ENCODE measurements at regions not wholly inside any gene's neighbourhood (a gene's known extent, or its start where the extent isn't known, plus 50 kb on each side); places are given as distances from the start of the nearest gene placed in this dataset.

GRCh38 chr15:62878070-62878469 lies 164.5 kb upstream of the TPM1 start:
- DNase-seq, result no peak

GRCh38 chr15:62879770-62880169 lies 162.8 kb upstream of the TPM1 start:
- DNase-seq, result no peak

GRCh38 chr15:62880278-62880677 lies 162.3 kb upstream of the TPM1 start:
- DNase-seq, result no peak

- no peak for DNase-seq
Observed at GRCh38 chr15:62881056-62881455, 161.5 kb upstream of the TPM1 start.

- DNase-seq, result no peak
Observed at GRCh38 chr15:62883938-62884479, 158.5 kb upstream of the TPM1 start.

GRCh38 chr15:62886431-62887071 lies 156.0 kb upstream of the TPM1 start:
- no peak for DNase-seq

GRCh38 chr15:62887113-62887570 lies 155.4 kb upstream of the TPM1 start:
- DNase-seq, result peak in 1 of 2 experiments; percentile 4

GRCh38 chr15:62888623-62889022 lies 153.9 kb upstream of the TPM1 start:
- no peak for DNase-seq

GRCh38 chr15:62889141-62889661 lies 153.3 kb upstream of the TPM1 start:
- no peak for DNase-seq

- DNase-seq, result peak in 1 of 2 experiments; percentile 3
Observed at GRCh38 chr15:62889734-62890505, 152.6 kb upstream of the TPM1 start.

GRCh38 chr15:62894322-62895085 lies 148.0 kb upstream of the TPM1 start:
- DNase-seq, result no peak

- no peak for DNase-seq
Observed at GRCh38 chr15:62895139-62895866, 147.2 kb upstream of the TPM1 start.

- no peak for DNase-seq
Observed at GRCh38 chr15:62895905-62896316, 146.6 kb upstream of the TPM1 start.

- no peak for DNase-seq
Observed at GRCh38 chr15:62896380-62896866, 146.1 kb upstream of the TPM1 start.

GRCh38 chr15:62896969-62897486 lies 145.5 kb upstream of the TPM1 start:
- peak in 1 of 2 experiments; percentile 49 for DNase-seq

GRCh38 chr15:62897634-62898033 lies 144.9 kb upstream of the TPM1 start:
- DNase-seq, result no peak

GRCh38 chr15:62899090-62899493 lies 143.5 kb upstream of the TPM1 start:
- no peak for DNase-seq

GRCh38 chr15:62900071-62900802 lies 142.3 kb upstream of the TPM1 start:
- DNase-seq, result no peak

- DNase-seq, result no peak
Observed at GRCh38 chr15:62901087-62901486, 141.5 kb upstream of the TPM1 start.

GRCh38 chr15:62901909-62902546 lies 140.5 kb upstream of the TPM1 start:
- DNase-seq, result no peak

GRCh38 chr15:62902821-62903220 lies 139.7 kb upstream of the TPM1 start:
- DNase-seq, result no peak

All from NCI-H446 (cell line).